Caco-2 (cell line): ENCODE measurements at regions not wholly inside any gene's neighbourhood (a gene's known extent, or its start where the extent isn't known, plus 50 kb on each side); places are given as distances from the start of the nearest gene placed in this dataset.

Source experiments
- BruUV-seq: library from RNA; stranded (reverse); fragments of 400-500 nt; replicated peaks from 2 replicates; lab custom pipeline; 2021; lab: Mats Ljungman, UMichigan
- CTCF ChIA-PET: fragments of 300-600 bp; sonication (Branson Sonifier 250); formaldehyde crosslinking; loops from one replicate; lab custom pipeline; 2022; ENCODE audit warnings: antibody characterized with exemption; lab: Charles Lee
- POLR2A ChIA-PET: fragments of 300-600 bp; sonication (Branson Sonifier 250); formaldehyde crosslinking; loops from one replicate; lab custom pipeline; 2022; ENCODE audit warnings: antibody characterized with exemption; lab: Charles Lee
- DNase-seq, 2 experiments: peaks; one replicate each; pipeline versions ENCODE4 v3.0.0 to v3.0.0-alpha.2; 2020 to 2022
- H3K27me3 ChIP-seq: replicated peaks from 2 replicates; pipeline ENCODE4 v1.6.0; 2011; ENCODE audit warnings: low read length; ENCODE audit not compliant: control insufficient read depth, insufficient read depth
- H3K36me3 ChIP-seq: 2 replicates; pipeline ENCODE4 v1.5.1; 2011; ENCODE audit warnings: low read length; ENCODE audit not compliant: control insufficient read depth, insufficient read depth
- H3K4me1 ChIP-seq: fragments of 250-450 bp; sonication (Bioruptor Pico); 2 replicates; pipeline ENCODE4 v1.5.1; 2020; ENCODE audit warnings: mild to moderate bottlenecking
- H3K4me3 ChIP-seq: 2 replicates; pipeline ENCODE4 v1.5.1; 2011; ENCODE audit warnings: low read depth, mild to moderate bottlenecking, control low read depth, low read length
- H3K9me3 ChIP-seq: fragments of 250-450 bp; sonication (Bioruptor Pico); 2 replicates; pipeline ENCODE4 v1.5.1; 2020; ENCODE audit warnings: mild to moderate bottlenecking, moderate library complexity
- H3K27ac Mint-ChIP-seq: one replicate; pipeline ENCODE4 v1.8.0; 2022; ENCODE audit warnings: mixed read lengths; ENCODE audit not compliant: unreplicated experiment
- H3K27me3 Mint-ChIP-seq: one replicate; pipeline ENCODE4 v1.8.0; 2022; ENCODE audit warnings: mixed read lengths; ENCODE audit not compliant: insufficient read depth, unreplicated experiment
- H3K36me3 Mint-ChIP-seq: one replicate; pipeline ENCODE4 v1.8.0; 2022; ENCODE audit warnings: mild to moderate bottlenecking, mixed read lengths; ENCODE audit not compliant: insufficient read depth, unreplicated experiment
- H3K4me1 Mint-ChIP-seq: one replicate; pipeline ENCODE4 v1.8.0; 2022; ENCODE audit warnings: low read depth, mixed read lengths; ENCODE audit not compliant: unreplicated experiment
- H3K4me3 Mint-ChIP-seq: one replicate; pipeline ENCODE4 v1.8.0; 2022; ENCODE audit warnings: mild to moderate bottlenecking, moderate library complexity, mixed read lengths; ENCODE audit not compliant: unreplicated experiment
- H3K9me3 Mint-ChIP-seq: one replicate; pipeline ENCODE4 v1.8.0; 2022; ENCODE audit warnings: mixed read lengths; ENCODE audit not compliant: unreplicated experiment
- CTCF ChIP-seq, 2 experiments: fragments of 200-600 bp in 1 of 2; IDR thresholded peaks; 1 replicate in 1 of 2; 2 replicates in 1 of 2; pipeline versions ENCODE4 v1.5.1 to v1.8.0; 2011 to 2022; ENCODE audit warnings: antibody characterized with exemption in 1 of 2, control low read depth in 1 of 2, inconsistent platforms in 1 of 2, low read depth in 1 of 2, low read length in 1 of 2, mild to moderate bottlenecking in 1 of 2, moderate library complexity in 1 of 2; ENCODE audit not compliant: insufficient read depth in 1 of 2, severe bottlenecking in 1 of 2, unreplicated experiment in 1 of 2
- intact Hi-C: fragments of 100-400 bp; cut with micrococcal nuclease; formaldehyde crosslinking; loops from one replicate; pipeline ENCODE4 v1.10.0; 2022; ENCODE audit not compliant: unreplicated experiment

GRCh38 chr4:28557755-28558154, 1697.1 kb downstream of the STIM2 start:
- H3K4me3 Mint-ChIP-seq: no peak overlapping the region
- no peak for DNase-seq
- H3K27ac Mint-ChIP-seq: no peak overlapping the region
- no peaks in the 10 kb centered on the region for H3K4me1 Mint-ChIP-seq
- BruUV-seq: no TSS peak
- POLR2A ChIA-PET: no interaction called here
- CTCF ChIA-PET: no interaction called here
- no peak for TF ChIP-seq CTCF (IDR thresholded peaks at IDR 0.05; ENCODE audit: insufficient read depth in 1 of 2, low read depth in 1 of 2, low read length in 1 of 2, severe bottlenecking in 1 of 2, unreplicated experiment in 1 of 2)
- peaks cover 5% of the 10 kb centered on the region for H3K36me3 Mint-ChIP-seq
- no peaks in the 10 kb centered on the region for H3K27me3 ChIP-seq
- no peaks in the 10 kb centered on the region for H3K9me3 ChIP-seq
- intact Hi-C loops: no loop called here
- no peaks in the 10 kb centered on the region for H3K27me3 Mint-ChIP-seq
- no peaks in the 10 kb centered on the region for H3K36me3 ChIP-seq
- no peaks in the 10 kb centered on the region for H3K4me1 ChIP-seq
- H3K9me3 Mint-ChIP-seq: peaks cover 10% of the 10 kb centered on the region
- no peak overlapping the region for H3K4me3 ChIP-seq

- no peak overlapping the region for H3K4me3 Mint-ChIP-seq
- intact Hi-C loops: no loop called here
- Histone ChIP-seq H3K9me3 (no peaks in the 10 kb centered on the region), H3K27me3 (no peaks in the 10 kb centered on the region), H3K4me3 (no peak overlapping the region), H3K36me3 (no peaks in the 10 kb centered on the region), H3K4me1 (no peaks in the 10 kb centered on the region)
- no peaks in the 10 kb centered on the region for H3K4me1 Mint-ChIP-seq
- no TSS peak for BruUV-seq
- H3K36me3 Mint-ChIP-seq: peaks cover 5% of the 10 kb centered on the region
- no peak for DNase-seq
- TF ChIP-seq CTCF (IDR thresholded peaks at IDR 0.05; ENCODE audit: insufficient read depth in 1 of 2, low read depth in 1 of 2, low read length in 1 of 2, severe bottlenecking in 1 of 2, unreplicated experiment in 1 of 2): no peak
- ChIA-PET POLR2A (no interaction called here), CTCF (no interaction called here)
- H3K27me3 Mint-ChIP-seq: no peaks in the 10 kb centered on the region
- peaks cover 3% of the 10 kb centered on the region for H3K9me3 Mint-ChIP-seq
- H3K27ac Mint-ChIP-seq: no peak overlapping the region
Measured at GRCh38 chr4:28558895-28559294, 1698.3 kb downstream of the STIM2 start.

GRCh38 chr4:28562913-28563312, 1702.3 kb downstream of the STIM2 start:
- Histone ChIP-seq H3K4me3 (no peak overlapping the region), H3K9me3 (no peaks in the 10 kb centered on the region), H3K27me3 (no peaks in the 10 kb centered on the region), H3K4me1 (no peaks in the 10 kb centered on the region), H3K36me3 (no peaks in the 10 kb centered on the region)
- intact Hi-C loops: loop anchor here (10.0 kb wide), 1 partner anchor 338 kb away; no protein-coding TSS in a partner anchor
- no peak overlapping the region for H3K4me3 Mint-ChIP-seq
- no TSS peak for BruUV-seq
- peaks cover 5% of the 10 kb centered on the region for H3K36me3 Mint-ChIP-seq
- H3K9me3 Mint-ChIP-seq: peaks cover 8% of the 10 kb centered on the region
- no peaks in the 10 kb centered on the region for H3K27me3 Mint-ChIP-seq
- ChIA-PET POLR2A (no interaction called here), CTCF (no interaction called here)
- H3K4me1 Mint-ChIP-seq: no peaks in the 10 kb centered on the region
- TF ChIP-seq CTCF (IDR thresholded peaks at IDR 0.05; ENCODE audit: insufficient read depth in 1 of 2, low read depth in 1 of 2, low read length in 1 of 2, severe bottlenecking in 1 of 2, unreplicated experiment in 1 of 2): no peak
- H3K27ac Mint-ChIP-seq: no peak overlapping the region
- no peak for DNase-seq
